Right forelimb (tissue), 1 donor: ENCODE measurements at regions not wholly inside any gene's neighbourhood (a gene's known extent, or its start where the extent isn't known, plus 50 kb on each side); places are given as distances from the start of the nearest gene placed in this dataset.

Source experiments
- DNase-seq: peaks from one replicate; pipeline ENCODE4 v3.0.0-alpha.2; 2018

GRCh38 chr14:98446508-98446907, 825.5 kb downstream of the BCL11B start:
- no peak for DNase-seq

DNA sequence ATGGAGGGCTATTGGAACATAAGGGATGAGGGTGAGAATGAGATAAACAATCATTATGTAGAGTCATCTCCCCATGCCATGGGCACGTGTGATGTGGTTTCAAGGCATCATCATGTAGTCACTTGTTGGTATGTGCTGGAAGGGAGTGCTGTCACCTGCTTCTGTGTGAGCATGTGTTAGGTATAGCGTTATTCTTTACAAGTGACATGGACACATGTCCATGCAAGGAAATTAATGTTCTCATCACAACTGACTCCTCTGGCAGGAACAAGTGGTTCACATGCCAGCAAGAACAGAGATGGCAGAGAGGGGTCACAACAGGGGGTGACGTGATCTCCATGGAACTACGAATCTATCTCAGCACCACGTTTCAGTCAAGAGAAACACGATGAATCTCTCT, 815.8 kb downstream of the BCL11B start:
- DNase-seq: no peak

DNA sequence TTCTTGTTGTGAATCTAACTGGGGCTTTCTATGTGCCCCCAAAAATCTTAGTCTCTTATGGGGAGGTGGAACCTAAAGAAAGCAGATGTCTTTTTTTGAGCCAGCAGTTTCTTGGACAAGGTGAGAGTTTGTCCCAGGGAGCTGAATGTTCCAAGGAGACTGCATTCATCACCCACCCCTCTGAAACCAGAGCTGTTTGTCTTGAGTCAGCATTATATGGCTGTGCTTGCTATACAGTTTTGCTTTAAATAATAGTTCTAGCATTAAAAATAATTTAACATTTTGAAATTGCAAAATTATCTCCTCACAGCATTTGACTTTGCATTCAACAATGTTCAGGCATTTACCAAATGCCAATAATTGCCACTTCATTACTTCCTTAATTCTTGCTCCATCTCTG, 813.3 kb downstream of the BCL11B start:
- no peak for DNase-seq

- DNase-seq: no peak
Observed at GRCh38 chr14:98462908-98463307, 809.1 kb downstream of the BCL11B start.

GRCh38 chr14:98466807-98467206, 805.2 kb downstream of the BCL11B start:
- DNase-seq: no peak

GRCh38 chr14:98470663-98471062, 801.3 kb downstream of the BCL11B start:
- DNase-seq: no peak

DNA sequence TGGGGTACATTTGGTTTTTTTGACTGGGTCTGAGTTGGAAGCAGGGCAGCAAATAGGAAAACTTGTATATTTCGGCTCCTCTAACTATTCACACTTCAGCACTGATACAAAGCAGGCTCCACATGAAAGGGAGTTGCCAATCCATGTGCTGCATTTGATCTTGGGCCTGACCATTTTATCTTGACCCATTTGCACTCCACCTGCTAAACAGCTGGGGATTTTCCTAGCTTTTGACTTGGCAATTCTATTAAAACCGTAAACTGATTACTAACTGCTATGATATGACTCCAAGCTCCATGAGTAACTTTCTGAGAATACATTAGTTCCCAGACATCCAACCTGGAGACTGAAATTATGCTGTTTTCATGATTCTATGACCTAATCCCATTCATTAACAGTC, 797.1 kb downstream of the BCL11B start:
- no peak for DNase-seq

DNA sequence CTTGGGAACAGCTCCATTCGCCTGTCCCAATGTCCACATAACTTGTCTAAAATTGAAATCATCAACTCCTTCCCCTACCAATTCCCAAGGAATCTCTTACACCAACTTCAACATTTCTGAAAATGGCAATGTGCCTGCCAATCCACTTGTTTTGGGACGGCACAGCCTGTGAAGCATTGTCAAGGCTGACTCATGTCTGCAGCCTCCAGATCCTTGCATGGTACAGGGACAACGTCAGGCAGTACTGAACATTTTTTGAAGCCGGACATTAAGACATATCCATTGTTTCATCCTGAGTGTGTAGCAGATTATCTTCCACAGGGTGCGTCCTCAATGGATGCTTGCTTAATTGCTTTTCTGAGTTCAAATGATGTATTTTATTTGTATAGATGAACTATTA, 794.1 kb downstream of the BCL11B start:
- no peak for DNase-seq

DNA sequence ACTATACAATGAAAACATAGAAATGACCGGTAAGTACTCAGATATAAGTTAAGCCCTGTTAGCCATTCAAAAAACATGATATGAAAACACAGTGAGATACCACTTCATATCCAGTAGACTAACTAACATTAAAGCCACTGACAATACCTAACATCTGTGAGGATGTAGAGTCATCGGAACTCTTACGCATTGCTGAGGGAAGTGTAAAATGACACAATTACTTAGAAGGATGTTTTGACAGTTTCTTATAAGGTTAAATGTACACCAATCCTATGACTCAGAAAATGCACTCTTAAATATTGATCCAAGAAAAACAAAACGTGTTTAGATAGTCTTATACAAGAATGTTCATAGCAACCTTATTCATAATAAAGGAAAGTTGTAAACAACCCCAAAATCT, 782.9 kb downstream of the BCL11B start:
- no peak for DNase-seq

- no peak for DNase-seq
Observed at GRCh38 chr14:98494582-98494981, 777.4 kb downstream of the BCL11B start.

GRCh38 chr14:98498019-98498885, 773.7 kb downstream of the BCL11B start:
- no peak for DNase-seq

DNA sequence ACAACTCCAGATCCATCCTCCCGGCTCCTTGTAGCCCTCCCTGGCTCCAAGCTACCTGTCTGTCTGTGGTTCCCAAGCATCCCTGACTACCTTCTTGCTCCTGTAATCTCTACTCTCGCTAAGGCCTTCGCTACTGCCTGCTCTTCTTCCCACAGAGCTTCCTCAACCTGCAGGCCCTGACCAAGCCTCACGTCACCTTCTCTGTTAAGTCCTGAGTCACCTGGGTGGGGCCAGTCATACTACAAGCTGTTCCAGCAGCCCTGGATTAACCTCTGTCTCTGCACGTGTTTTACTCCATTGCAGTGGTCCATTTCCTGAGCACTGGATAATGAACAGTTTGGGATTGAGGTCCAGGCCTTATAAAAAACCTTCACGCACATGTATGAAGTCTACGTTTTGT, 770.7 kb downstream of the BCL11B start:
- DNase-seq: no peak

DNA sequence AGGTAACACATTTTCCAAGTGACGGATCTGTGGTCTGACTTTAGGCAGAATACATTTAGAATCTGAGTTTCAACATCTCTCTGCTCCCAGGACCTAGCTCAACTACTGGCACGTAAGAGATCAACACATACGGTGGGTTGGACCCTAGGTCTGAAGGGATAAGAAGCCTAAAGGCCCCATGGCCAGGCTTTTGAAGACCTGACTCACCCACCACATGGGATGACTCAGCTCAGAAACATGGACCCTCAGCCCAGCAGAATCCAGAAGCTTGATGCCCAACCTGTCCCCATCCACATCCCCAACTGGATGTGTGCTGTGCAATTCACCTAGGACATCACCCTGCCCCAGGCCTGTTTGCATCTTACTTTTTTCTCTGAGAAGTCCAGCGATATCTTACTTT, 770.2 kb downstream of the BCL11B start:
- DNase-seq: no peak

DNA sequence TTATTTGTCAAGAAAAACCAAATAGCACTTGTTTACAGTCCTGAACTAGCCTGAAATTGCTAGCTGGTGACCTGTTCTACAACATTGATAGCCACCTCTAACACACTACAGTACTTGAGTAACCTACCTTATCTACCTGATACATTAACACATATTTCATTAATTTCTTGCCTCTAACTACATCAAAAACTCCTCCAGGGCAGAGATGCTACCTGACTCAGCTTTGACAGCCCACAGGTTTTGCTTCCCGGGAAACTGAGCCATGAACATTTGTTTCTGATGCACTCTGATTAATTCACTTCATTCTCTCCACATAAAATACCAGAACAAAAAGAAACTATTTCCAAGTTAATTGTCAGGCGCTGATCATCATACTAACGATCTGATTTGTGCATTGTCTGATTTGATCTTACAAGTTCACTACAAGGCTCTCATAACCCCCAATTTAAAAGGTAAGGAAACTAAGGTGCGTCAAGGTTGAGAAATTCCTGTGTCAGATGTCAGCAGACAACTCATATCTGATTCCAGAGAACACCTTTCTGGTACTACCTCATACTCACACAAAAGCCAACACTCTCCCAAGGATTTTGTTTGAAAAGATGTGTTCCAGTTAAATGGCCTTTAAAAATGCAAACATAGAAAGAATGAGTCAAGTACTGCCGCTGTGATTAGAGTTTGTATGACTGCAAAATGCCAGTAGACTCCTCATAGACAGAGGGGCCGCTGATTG, 768.7 kb downstream of the BCL11B start:
- DNase-seq: no peak

DNA sequence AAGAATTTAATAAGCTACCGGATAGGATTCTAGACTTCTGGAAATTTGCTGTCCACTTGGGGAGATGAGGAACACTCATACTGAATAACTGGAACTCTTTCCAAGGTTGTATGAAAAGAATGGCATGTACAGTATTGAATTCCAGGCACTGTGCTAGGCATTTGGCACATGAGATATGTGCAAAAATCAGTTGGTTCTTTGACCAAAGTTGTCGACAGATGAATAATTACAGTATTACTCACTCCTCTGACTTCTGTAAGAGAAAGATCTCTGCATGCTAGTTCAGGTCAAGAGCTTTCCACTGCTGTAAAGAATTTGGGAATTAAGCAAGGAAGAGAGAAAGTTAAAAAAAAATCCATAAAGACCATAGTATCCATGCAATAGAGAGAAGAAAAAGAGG, 764.7 kb downstream of the BCL11B start:
- DNase-seq: no peak

DNA sequence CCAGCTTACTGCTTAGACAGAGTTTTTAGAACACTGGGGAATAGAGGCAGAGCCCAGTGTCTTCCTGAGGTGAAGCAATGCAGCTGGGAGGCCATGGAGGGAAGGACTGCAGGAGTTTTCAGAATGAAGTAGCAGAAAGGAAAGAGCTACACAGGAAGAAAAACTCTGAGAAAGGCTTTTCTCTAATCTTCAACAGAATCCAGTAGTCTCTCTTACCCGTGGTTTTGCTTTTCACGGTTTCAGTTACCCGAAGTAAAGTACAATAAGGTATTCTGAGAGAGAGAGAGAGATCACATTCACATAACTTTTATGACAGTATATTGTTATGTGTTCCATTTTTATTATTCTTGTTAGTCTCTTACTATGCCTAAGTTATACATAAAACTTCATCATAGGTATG, 761.6 kb downstream of the BCL11B start:
- no peak for DNase-seq

GRCh38 chr14:98512501-98513251, 759.3 kb downstream of the BCL11B start:
- DNase-seq: no peak

DNA sequence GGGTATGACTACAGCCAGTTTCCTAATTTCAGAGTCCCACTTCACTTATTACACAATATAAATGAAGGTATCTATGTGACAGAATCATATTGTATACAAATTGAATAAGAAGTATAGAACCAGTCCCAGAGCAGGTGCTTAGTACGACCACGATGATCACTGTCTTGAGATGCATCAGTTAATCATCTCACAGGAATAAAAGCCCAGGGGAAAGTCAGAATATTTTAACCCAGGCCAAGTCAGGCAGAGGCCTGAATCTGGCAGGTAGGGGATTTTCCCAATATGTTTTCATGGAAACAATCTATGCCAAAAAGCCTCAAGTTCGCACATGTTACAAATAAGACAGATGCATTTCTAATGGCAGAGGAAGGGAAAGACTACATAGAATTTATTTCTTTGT, 758.4 kb downstream of the BCL11B start:
- no peak for DNase-seq

GRCh38 chr14:98514016-98514415, 758.0 kb downstream of the BCL11B start:
- DNase-seq: no peak

GRCh38 chr14:98536256-98536655, 735.7 kb downstream of the BCL11B start:
- no peak for DNase-seq

GRCh38 chr14:98542316-98542715, 729.7 kb downstream of the BCL11B start:
- DNase-seq: no peak

GRCh38 chr14:98543074-98543473, 728.9 kb downstream of the BCL11B start:
- DNase-seq: no peak

DNA sequence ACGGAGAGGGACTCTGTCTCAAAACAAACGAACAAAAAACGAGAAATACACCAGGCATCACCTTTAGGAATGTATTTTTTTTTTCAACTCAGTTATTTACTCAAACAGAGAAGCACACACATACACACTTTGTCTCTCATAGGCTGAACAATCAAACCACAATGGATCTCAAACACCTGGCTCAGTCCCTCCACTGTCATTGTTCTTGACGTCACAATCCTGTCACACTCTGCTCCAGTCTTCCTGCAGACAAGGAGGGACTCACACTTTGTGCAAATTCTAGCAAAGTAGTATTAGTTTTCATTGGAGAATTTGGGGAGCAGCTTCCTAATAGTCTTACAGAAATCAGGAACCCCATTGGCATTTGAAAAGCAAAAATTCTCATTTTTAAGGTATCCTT, 727.8 kb downstream of the BCL11B start:
- DNase-seq: no peak

DNA sequence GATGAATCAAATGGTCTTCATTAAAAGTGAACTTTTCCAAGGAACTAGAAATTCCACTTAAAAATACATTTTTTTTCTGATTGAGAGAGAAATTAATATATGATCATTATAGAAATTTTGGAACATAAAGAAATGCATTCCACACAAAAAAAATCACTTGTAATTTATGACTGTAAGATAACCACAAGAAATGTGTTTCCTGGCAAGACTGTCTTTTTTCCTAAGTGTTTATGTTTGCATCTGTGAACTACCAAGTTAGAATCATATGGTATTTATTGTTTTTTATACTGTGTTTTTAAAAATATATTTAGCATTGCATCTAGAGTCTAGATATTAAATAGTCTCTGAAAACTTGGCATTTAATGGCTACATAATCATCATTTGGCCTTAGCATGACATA, 726.8 kb downstream of the BCL11B start:
- no peak for DNase-seq
